Stimulated activated naive B cell treated with anti-CD40 and anti-IgM and Interleukin-4, amounts not matched to agents 10 μg/mL and 1 μg/mL and 100 μg/mL, for 72 hours (primary cell): ENCODE measurements at regions not wholly inside any gene's neighbourhood (a gene's known extent, or its start where the extent isn't known, plus 50 kb on each side); places are given as distances from the start of the nearest gene placed in this dataset.

Source experiments
- ATAC-seq, 2 donors: fragments of 150-1000 bp; cut with Tn5 transposase; replicated peaks; 2 replicates each; pipeline ENCODE4 v1.10.0; 2021; ENCODE audit warnings: moderate library complexity in 1 of 2
- DNase-seq: peaks from one replicate; pipeline ENCODE4 v3.0.0; 2021
- H3K27ac Mint-ChIP-seq: one replicate; pipeline ENCODE4 v1.8.0; 2022; ENCODE audit warnings: mild to moderate bottlenecking, mixed read lengths
- H3K27me3 Mint-ChIP-seq, 2 donors: one replicate each; pipeline ENCODE4 v1.8.0; 2022; ENCODE audit warnings: mixed read lengths in 2 of 2
- H3K36me3 Mint-ChIP-seq, 2 donors: one replicate each; pipeline ENCODE4 v1.8.0; 2022; ENCODE audit warnings: mixed read lengths in 2 of 2, mild to moderate bottlenecking in 1 of 2
- H3K4me1 Mint-ChIP-seq, 2 donors: one replicate each; pipeline ENCODE4 v1.8.0; 2022; ENCODE audit warnings: mixed read lengths in 2 of 2, mild to moderate bottlenecking in 1 of 2
- H3K4me3 Mint-ChIP-seq, 2 donors: one replicate each; pipeline ENCODE4 v1.8.0; 2022; ENCODE audit warnings: mild to moderate bottlenecking in 2 of 2, mixed read lengths in 2 of 2, moderate library complexity in 1 of 2
- H3K9me3 Mint-ChIP-seq, 2 donors: one replicate each; pipeline ENCODE4 v1.8.0; 2022; ENCODE audit warnings: mixed read lengths in 2 of 2, mild to moderate bottlenecking in 1 of 2

DNA sequence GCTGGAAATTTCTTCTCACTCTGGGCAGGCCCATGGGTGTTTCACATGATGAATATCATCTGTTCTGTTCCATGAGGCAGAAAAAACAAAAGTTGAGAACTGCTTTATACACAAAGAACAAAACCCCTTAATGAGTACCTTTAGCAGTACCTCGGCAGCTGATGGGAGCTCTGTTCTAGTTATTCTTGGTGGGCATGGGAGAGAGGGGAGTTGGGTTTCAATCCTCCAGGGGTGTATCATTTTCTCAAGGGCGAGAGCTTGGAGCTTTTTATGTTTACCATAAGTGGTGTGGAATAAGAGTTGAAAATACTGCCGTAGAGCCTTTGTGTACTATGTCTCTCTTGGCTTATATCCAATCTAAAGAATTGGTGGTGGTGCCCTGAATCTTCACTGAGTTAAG, 103.3 kb upstream of the ZNF608 start:
- no peak for ATAC-seq
- H3K4me3 Mint-ChIP-seq: no peak overlapping the region
- peaks cover 2 to 4% of the 10 kb centered on the region in 2 donors for H3K9me3 Mint-ChIP-seq
- no peak for DNase-seq
- H3K36me3 Mint-ChIP-seq: no peaks in the 10 kb centered on the region
- peaks cover 5 to 27% of the 10 kb centered on the region in 2 donors for H3K4me1 Mint-ChIP-seq
- no peaks in the 10 kb centered on the region for H3K27me3 Mint-ChIP-seq
- H3K27ac Mint-ChIP-seq: no peak overlapping the region

GRCh38 chr5:124856726-124857125, 110.3 kb upstream of the ZNF608 start:
- Mint-ChIP-seq H3K27me3 (no peaks in the 10 kb centered on the region), H3K9me3 (no peaks in the 10 kb centered on the region), H3K4me1 (peaks cover 6 to 33% of the 10 kb centered on the region in 2 donors), H3K27ac (no peak overlapping the region), H3K36me3 (no peaks in the 10 kb centered on the region), H3K4me3 (no peak overlapping the region)
- ATAC-seq (no peak), DNase-seq (no peak)

DNA sequence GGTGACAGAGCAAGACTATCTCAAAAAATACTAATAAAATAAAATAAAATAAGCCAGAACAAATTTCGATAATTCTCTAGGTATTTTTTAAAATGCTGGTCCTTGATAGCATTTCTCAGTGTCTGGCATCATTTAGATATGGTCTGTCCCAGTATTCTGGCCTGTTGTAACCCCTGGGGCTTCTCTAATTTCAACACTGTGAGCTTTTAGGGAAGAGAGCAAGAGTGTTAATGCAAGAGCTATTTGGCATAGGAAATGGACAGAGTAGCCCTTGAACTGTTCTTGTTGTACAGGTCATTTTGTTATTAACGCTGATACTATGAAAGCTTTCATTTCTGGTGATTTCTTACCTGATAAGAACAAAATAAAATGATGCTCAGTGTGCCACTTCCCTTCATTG, 112.2 kb upstream of the ZNF608 start:
- no peak for DNase-seq
- H3K4me1 Mint-ChIP-seq: peaks cover 6 to 33% of the 10 kb centered on the region in 2 donors
- no peaks in the 10 kb centered on the region for H3K36me3 Mint-ChIP-seq
- no peak overlapping the region for H3K27ac Mint-ChIP-seq
- ATAC-seq: no peak
- no peaks in the 10 kb centered on the region for H3K9me3 Mint-ChIP-seq
- H3K4me3 Mint-ChIP-seq: no peak overlapping the region
- no peaks in the 10 kb centered on the region for H3K27me3 Mint-ChIP-seq

GRCh38 chr5:124859027-124859426, 112.6 kb upstream of the ZNF608 start:
- Mint-ChIP-seq H3K4me3 (peak overlapping the region; percentile 36 to 42), H3K36me3 (no peaks in the 10 kb centered on the region), H3K27me3 (no peaks in the 10 kb centered on the region), H3K4me1 (peaks cover 6 to 33% of the 10 kb centered on the region in 2 donors), H3K27ac (no peak overlapping the region), H3K9me3 (no peaks in the 10 kb centered on the region)
- peak; percentile 6 for DNase-seq
- ATAC-seq: peak; percentile 87 to 92

GRCh38 chr5:124859556-124860290, 113.3 kb upstream of the ZNF608 start:
- no peak for DNase-seq
- H3K4me3 Mint-ChIP-seq: no peak overlapping the region
- H3K36me3 Mint-ChIP-seq: no peaks in the 10 kb centered on the region
- no peak overlapping the region for H3K27ac Mint-ChIP-seq
- H3K4me1 Mint-ChIP-seq: peaks cover 6 to 33% of the 10 kb centered on the region in 2 donors
- H3K27me3 Mint-ChIP-seq: no peaks in the 10 kb centered on the region
- ATAC-seq: no peak
- H3K9me3 Mint-ChIP-seq: no peaks in the 10 kb centered on the region

DNA sequence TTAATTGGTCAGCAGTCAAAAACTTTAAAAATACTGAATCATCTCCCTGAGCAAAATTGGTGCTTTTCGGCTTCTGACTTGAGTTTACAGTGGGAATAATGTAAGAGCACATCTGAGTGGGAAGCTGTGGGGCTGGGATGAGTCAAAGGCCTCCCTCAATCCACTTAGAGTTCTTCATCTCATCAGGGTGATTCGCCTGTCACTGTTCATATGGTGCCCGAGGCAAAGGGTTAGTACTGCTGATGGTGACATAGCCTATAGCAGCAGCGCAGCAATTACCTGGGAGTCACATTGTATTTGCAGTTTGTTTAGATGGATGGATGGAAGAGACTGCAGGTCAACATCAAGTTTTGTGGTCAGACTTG, 113.8 kb upstream of the ZNF608 start:
- DNase-seq (no peak), ATAC-seq (no peak)
- no peak overlapping the region for H3K27ac Mint-ChIP-seq
- H3K4me1 Mint-ChIP-seq: peaks cover 8 to 35% of the 10 kb centered on the region in 2 donors
- H3K27me3 Mint-ChIP-seq: no peaks in the 10 kb centered on the region
- no peaks in the 10 kb centered on the region for H3K36me3 Mint-ChIP-seq
- H3K9me3 Mint-ChIP-seq: no peaks in the 10 kb centered on the region
- H3K4me3 Mint-ChIP-seq: no peak overlapping the region

- Mint-ChIP-seq H3K27me3 (no peaks in the 10 kb centered on the region), H3K36me3 (no peaks in the 10 kb centered on the region), H3K27ac (no peak overlapping the region), H3K4me3 (no peak overlapping the region), H3K9me3 (no peaks in the 10 kb centered on the region), H3K4me1 (peaks cover 17 to 33% of the 10 kb centered on the region in 2 donors)
- ATAC-seq (no peak), DNase-seq (no peak)
Measured at GRCh38 chr5:124865066-124865465, 118.6 kb upstream of the ZNF608 start.

DNA sequence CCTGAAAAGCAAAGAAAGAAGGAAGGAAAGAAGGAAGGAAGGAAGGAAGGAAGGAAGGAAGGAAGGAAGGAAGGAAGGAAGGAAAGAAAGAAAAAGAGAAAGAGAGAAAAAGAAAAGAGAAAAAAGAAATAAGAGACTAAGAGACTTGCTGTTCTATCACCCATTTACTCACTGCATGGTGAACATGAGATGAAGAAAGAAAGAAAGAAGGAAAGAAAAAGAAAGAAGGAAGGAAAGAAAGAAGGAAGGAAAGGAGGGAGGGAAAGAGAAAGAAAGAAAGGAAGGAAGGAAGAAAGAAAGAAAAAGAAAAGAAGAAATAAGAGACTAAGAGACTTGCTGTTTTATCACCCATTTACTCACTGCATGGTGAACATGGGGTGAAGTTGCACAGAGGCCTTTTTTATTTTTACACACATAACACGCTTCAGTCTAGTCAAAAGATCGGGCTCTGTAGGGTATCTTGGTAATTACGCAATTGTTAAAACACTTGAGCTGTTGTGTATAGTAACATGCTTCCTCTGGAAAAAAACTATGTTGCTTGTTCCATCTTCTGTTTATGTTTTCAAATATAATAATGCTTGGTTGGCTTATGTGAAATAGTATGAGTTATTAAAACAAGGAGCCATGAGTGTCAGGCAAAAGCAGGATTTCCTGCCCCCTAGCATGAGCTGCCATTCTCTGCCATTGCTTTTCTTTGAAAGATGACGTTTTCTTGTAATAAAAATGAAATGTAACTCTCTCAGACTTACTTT, 119.3 kb upstream of the ZNF608 start:
- DNase-seq: no peak
- Mint-ChIP-seq H3K36me3 (no peaks in the 10 kb centered on the region), H3K27ac (no peak overlapping the region), H3K4me1 (peaks cover 15 to 28% of the 10 kb centered on the region in 2 donors), H3K9me3 (no peaks in the 10 kb centered on the region), H3K27me3 (no peaks in the 10 kb centered on the region), H3K4me3 (no peak overlapping the region)
- no peak for ATAC-seq

- Mint-ChIP-seq H3K27me3 (no peaks in the 10 kb centered on the region), H3K27ac (no peak overlapping the region), H3K4me3 (peak overlapping the region in 1 of 2 donors; percentile 53), H3K36me3 (no peaks in the 10 kb centered on the region), H3K9me3 (no peaks in the 10 kb centered on the region), H3K4me1 (peaks cover 15 to 28% of the 10 kb centered on the region in 2 donors)
- no peak for DNase-seq
- no peak for ATAC-seq
Measured at GRCh38 chr5:124866355-124867136, 120.1 kb upstream of the ZNF608 start.

DNA sequence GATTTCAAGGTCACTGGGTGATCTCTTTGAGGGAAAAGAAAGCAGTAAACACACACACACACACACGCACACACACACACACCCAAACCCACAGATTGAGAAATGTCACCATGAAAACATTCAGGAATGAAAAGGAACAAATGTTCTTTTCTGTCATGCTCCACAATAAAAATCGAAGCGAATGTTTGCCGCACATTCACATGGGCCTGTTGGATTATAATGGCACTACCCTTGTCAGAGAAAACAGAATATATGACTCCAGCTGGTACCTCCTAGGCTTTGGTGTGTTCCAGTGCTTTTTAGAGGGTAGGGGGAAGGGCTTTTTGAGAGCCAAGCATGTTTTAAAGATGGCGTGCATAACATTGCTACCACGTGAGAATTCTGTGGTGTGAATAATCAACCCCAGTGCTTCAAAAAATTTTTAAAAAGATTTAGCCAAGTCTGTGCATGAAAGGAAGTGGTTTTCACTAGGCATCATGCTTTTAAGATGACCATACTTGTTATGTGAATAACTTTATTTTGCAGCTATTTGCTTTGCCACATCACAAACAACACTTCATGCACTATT, 120.8 kb upstream of the ZNF608 start:
- Mint-ChIP-seq H3K27me3 (no peaks in the 10 kb centered on the region), H3K27ac (no peak overlapping the region), H3K4me1 (peaks cover 17 to 32% of the 10 kb centered on the region in 2 donors), H3K36me3 (no peaks in the 10 kb centered on the region), H3K9me3 (no peaks in the 10 kb centered on the region), H3K4me3 (no peak overlapping the region)
- DNase-seq (no peak), ATAC-seq (no peak)

DNA sequence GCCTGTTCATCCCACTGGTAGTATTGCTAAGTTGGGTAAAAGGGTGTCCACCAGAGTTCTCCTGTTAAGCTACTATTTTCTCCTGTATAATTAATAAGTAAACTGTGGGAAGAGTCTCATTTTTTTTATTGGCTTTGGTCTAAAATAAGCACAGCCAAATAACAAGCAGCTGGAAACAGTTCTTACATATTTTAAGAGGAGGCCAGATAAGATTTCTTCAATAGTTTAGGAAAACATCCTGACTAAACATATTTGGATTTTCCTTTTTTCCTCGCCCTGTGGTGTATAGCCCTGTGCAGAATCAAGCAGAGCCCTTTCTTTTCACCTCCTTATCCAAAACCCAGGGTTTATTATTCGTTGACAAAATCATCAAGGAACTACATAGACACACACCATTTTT, 122.2 kb upstream of the ZNF608 start:
- no peak overlapping the region for H3K27ac Mint-ChIP-seq
- H3K36me3 Mint-ChIP-seq: no peaks in the 10 kb centered on the region
- H3K27me3 Mint-ChIP-seq: no peaks in the 10 kb centered on the region
- DNase-seq (no peak), ATAC-seq (no peak)
- no peak overlapping the region for H3K4me3 Mint-ChIP-seq
- H3K4me1 Mint-ChIP-seq: peaks cover 19 to 39% of the 10 kb centered on the region in 2 donors
- H3K9me3 Mint-ChIP-seq: no peaks in the 10 kb centered on the region

DNA sequence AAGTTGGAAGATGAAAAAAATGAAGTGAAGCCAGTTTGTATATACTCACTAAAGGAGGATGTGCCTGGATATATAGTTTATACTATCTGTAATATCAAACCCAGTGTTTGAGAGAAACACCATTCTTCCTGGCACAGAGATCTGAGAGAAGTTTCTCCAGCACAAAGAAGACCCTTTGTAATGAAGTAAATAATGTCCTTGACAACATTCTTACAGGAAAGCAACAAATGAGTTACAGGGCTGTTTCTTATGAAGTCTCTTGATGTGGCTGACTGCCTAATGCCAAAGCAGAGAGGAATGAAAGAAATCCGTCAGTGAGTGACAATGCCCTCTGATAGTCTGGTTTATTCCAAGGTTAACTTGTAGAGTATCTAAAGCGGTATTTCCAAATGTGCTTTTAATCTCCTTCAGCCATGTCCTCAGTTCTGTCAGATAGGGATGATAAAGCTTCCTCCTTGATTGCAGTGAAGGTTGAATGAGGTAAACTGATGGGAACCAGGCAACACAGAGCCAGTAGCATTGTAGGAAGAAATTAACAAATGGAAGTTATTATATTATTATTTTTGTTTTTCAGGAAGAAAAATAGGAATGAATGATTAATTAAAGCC, 123.1 kb upstream of the ZNF608 start:
- ATAC-seq: no peak

GRCh38 chr5:124870070-124870469, 123.6 kb upstream of the ZNF608 start:
- Mint-ChIP-seq H3K27me3 (no peaks in the 10 kb centered on the region), H3K36me3 (peaks cover 0 to 2% of the 10 kb centered on the region in 2 donors), H3K4me3 (no peak overlapping the region), H3K27ac (no peak overlapping the region), H3K4me1 (peaks cover 23 to 50% of the 10 kb centered on the region in 2 donors), H3K9me3 (no peaks in the 10 kb centered on the region)
- ATAC-seq (no peak), DNase-seq (no peak)

More for the DNA sequence above, 123.1 kb upstream of the ZNF608 start:
- H3K36me3 Mint-ChIP-seq: no peaks in the 10 kb centered on the region
- H3K27me3 Mint-ChIP-seq: no peaks in the 10 kb centered on the region
- peaks cover 21 to 46% of the 10 kb centered on the region in 2 donors for H3K4me1 Mint-ChIP-seq
- no peak for DNase-seq
- H3K27ac Mint-ChIP-seq: no peak overlapping the region
- no peak overlapping the region for H3K4me3 Mint-ChIP-seq
- H3K9me3 Mint-ChIP-seq: no peaks in the 10 kb centered on the region

DNA sequence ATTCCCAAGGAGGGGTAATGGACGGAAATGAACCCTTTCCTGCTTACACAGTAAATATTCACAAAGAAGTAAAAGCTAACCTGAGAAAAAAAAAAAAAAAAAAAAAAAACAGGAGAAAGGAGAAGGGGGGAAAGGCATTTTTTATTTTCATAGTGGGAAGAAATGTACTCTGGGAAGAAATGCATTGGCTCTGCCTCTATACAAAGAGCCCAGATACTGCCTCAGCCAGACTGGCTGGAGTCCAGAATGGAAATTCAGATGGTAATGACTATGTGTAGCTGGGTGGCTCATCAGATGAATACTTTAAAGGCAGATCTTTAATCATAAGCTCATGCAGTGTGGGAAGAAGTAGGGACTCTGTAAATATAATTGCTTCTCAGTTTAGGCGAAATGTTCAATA, 124.9 kb upstream of the ZNF608 start:
- no peak for ATAC-seq
- Mint-ChIP-seq H3K4me3 (no peak overlapping the region), H3K27ac (no peak overlapping the region), H3K36me3 (peaks cover 0 to 4% of the 10 kb centered on the region in 2 donors), H3K27me3 (no peaks in the 10 kb centered on the region), H3K4me1 (peaks cover 19 to 41% of the 10 kb centered on the region in 2 donors), H3K9me3 (no peaks in the 10 kb centered on the region)
- no peak for DNase-seq
